ENCODE measurements at regions not wholly inside any gene's neighbourhood (a gene's known extent, or its start where the extent isn't known, plus 50 kb on each side); places are given as distances from the start of the nearest gene placed in this dataset.

DNA sequence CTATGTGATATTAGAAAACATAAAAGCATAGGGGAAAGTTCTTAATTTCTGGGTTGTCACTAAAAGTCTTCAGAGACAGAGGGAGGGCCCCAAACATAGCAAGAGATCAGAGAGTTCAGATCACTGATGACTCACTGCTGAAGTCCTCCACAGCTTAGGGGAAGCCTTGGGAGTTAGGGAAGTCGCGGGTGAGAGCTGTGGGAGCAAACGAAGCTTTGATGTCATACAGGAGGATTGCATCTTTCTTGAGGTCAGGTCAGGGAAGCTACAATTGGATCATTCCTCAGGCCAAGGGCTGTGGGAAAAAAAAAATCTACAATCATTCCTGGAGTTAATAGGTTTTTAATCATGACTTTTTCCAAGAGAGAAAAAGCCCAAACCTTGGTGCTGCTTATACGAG is 96.2 kb downstream of the COPS8 start:
- Histone ChIP-seq H3K9ac (ENCODE audit: low read depth, low read length) (no peak overlapping the region), H3K9me3 (ENCODE audit: control insufficient read depth, insufficient read depth, low read length) (no peaks in the 10 kb centered on the region), H3K36me3 (ENCODE audit: insufficient read depth, low read length) (no peaks in the 10 kb centered on the region), H3K4me1 (ENCODE audit: insufficient read depth, low read length) (no peaks in the 10 kb centered on the region)

DNA sequence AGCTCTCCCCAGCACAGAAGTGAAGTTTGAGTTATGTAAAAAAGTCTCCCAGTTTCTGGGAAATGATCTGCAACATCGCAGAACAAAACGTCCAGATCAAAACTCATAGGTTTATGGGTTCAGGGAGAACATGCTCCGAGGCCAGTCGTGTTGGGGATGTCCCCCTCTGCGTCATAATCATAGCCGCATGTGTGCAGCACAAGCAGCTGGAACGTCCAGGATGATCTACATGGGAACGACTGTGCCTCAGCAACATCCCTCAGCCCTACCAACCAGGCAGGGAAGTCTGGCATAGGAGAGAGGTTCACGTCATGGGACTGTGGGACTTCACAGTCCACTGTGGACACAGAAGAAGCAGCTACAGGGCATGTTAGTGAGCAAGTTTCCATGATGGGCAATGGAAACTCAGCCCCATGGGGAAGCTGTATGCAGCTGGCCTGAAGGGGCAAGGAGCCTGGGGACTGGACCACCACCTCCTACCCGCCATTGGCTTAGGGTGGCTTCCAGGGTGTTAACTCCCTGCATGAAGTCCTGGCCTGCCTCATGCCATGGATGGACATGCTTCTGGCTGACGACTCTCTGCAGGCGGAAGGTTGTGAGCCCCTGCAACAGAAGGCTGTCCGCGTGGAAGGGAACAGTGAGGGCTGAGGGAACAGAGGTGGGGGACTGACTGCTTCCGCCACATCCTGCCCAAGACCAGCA is 96.9 kb downstream of the COPS8 start:
- H3K9ac ChIP-seq (ENCODE audit: low read depth, low read length): no peak overlapping the region
- H3K9me3 ChIP-seq (ENCODE audit: control insufficient read depth, insufficient read depth, low read length): no peaks in the 10 kb centered on the region
- H3K4me1 ChIP-seq (ENCODE audit: insufficient read depth, low read length): no peaks in the 10 kb centered on the region
- H3K36me3 ChIP-seq (ENCODE audit: insufficient read depth, low read length): no peaks in the 10 kb centered on the region

DNA sequence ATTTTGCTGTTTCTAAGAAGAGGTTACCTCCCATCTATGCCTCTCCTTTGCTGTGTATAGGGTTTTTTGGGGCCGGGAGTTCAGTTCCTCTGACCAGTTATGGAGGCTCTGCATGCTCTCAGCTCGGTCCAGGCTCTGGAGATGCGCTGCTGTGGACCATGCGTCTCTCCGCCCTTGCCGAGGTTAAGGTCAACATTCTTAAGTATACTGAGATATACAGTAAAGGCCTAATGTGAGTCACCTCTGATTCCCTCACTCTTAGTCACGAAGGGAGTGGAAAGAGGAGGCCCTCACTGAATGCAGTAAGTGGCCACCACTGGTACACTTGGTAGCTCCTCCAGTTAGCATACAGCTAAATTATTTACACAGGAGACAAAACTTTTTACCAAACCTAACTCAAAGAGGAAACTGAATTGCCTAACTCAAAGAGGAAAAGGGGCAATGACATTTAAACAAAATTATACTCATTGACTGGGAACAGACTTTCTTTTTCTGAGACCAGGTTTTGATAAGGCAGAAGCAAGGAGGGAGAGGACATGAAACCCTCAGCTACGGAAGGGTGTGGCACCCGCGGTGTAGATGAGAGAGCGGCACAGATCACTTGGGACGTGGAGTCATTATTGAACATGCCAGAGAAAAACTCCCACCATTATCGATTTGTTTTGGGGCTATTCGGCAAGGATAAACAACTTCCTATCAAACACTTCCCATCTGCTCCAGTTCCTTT is 98.7 kb downstream of the COPS8 start:
- Histone ChIP-seq H3K36me3 (ENCODE audit: insufficient read depth, low read length) (no peaks in the 10 kb centered on the region), H3K4me1 (ENCODE audit: insufficient read depth, low read length) (no peaks in the 10 kb centered on the region), H3K9ac (ENCODE audit: low read depth, low read length) (no peak overlapping the region), H3K9me3 (ENCODE audit: control insufficient read depth, insufficient read depth, low read length) (no peaks in the 10 kb centered on the region)

GRCh38 chr2:237184919-237185552 is 99.3 kb downstream of the COPS8 start:
- no peak overlapping the region for H3K9ac ChIP-seq (ENCODE audit: low read depth, low read length)

DNA sequence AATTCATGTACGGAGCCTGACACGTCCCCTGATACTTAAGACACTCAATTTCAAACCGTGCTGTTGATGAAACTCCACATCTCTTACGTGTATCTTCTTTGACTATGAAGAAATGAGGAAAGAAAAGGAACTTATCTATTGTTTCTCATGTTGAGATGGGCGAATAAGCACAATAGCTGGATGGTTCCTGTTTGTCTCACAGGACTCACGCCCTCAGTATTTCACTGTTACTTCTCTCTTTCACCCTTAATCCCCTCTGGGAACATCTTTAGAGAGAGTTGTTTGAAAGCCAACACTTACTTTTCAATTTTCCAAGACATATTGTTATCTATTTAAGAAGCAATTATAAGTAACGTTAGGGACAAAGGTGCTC is 99.8 kb downstream of the COPS8 start:
- Histone ChIP-seq H3K9ac (ENCODE audit: low read depth, low read length) (no peak overlapping the region), H3K9me3 (ENCODE audit: control insufficient read depth, insufficient read depth, low read length) (no peaks in the 10 kb centered on the region), H3K36me3 (ENCODE audit: insufficient read depth, low read length) (no peaks in the 10 kb centered on the region), H3K4me1 (ENCODE audit: insufficient read depth, low read length) (no peaks in the 10 kb centered on the region)

More at GRCh38 chr2:237184919-237185552, 99.3 kb downstream of the COPS8 start:
- no peaks in the 10 kb centered on the region for H3K4me1 ChIP-seq (ENCODE audit: insufficient read depth, low read length)
- H3K36me3 ChIP-seq (ENCODE audit: insufficient read depth, low read length): no peaks in the 10 kb centered on the region
- H3K9me3 ChIP-seq (ENCODE audit: control insufficient read depth, insufficient read depth, low read length): no peaks in the 10 kb centered on the region

GRCh38 chr2:237189799-237190198 is 104.1 kb downstream of the COPS8 start:
- Histone ChIP-seq H3K36me3 (ENCODE audit: insufficient read depth, low read length) (no peaks in the 10 kb centered on the region), H3K9me3 (ENCODE audit: control insufficient read depth, insufficient read depth, low read length) (no peaks in the 10 kb centered on the region), H3K4me1 (ENCODE audit: insufficient read depth, low read length) (no peaks in the 10 kb centered on the region), H3K9ac (ENCODE audit: low read depth, low read length) (no peak overlapping the region)

- Histone ChIP-seq H3K9ac (ENCODE audit: low read depth, low read length) (no peak overlapping the region), H3K4me1 (ENCODE audit: insufficient read depth, low read length) (no peaks in the 10 kb centered on the region), H3K36me3 (ENCODE audit: insufficient read depth, low read length) (no peaks in the 10 kb centered on the region), H3K9me3 (ENCODE audit: control insufficient read depth, insufficient read depth, low read length) (no peaks in the 10 kb centered on the region)
Observed at GRCh38 chr2:237190966-237191713, 105.5 kb downstream of the COPS8 start.

DNA sequence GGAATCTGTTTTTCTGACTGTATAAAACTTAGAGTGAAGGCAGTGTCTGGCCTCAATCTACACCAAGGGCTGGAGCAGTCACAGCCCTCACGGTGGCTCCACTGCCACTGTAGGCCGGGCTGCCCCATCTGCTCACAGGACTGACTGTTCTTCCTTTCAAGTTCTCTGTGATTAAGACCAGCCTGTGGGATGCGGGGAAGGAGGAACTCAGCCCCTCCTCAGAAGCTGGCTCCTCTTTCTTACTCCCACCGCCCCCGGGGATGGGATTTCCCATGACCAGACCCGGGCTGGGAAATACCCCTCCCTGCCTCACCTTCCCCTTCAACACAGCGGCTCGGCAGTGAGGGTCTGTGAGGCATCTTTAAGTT is 106.0 kb downstream of the COPS8 start:
- Histone ChIP-seq H3K9me3 (ENCODE audit: control insufficient read depth, insufficient read depth, low read length) (no peaks in the 10 kb centered on the region), H3K36me3 (ENCODE audit: insufficient read depth, low read length) (no peaks in the 10 kb centered on the region), H3K9ac (ENCODE audit: low read depth, low read length) (no peak overlapping the region), H3K4me1 (ENCODE audit: insufficient read depth, low read length) (no peaks in the 10 kb centered on the region; the same call in 1 of the 2 replicates)

DNA sequence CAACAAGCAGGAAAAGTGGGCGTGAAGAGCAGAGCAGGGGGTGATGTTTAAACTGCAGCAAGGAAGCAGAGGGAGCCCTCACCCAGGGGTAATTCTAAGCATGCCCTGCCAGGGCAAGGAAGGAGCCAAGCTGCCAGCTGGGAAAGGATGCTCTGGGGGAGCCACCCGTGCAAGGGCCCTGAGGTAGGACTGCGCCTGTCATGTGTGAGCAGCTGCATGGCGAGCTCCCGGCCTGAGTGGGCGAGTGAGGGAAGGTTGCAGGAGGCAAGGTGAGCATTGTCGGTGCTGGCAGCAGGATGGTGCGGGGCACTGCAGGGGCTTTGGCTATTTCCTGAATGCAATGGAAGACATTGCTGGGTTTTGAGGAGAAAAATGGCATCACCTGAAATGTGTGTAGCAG is 107.2 kb downstream of the COPS8 start:
- no peak overlapping the region for H3K9ac ChIP-seq (ENCODE audit: low read depth, low read length)
- no peaks in the 10 kb centered on the region for H3K36me3 ChIP-seq (ENCODE audit: insufficient read depth, low read length)
- no peaks in the 10 kb centered on the region for H3K9me3 ChIP-seq (ENCODE audit: control insufficient read depth, insufficient read depth, low read length)
- peaks cover 12% of the 10 kb centered on the region for H3K4me1 ChIP-seq (ENCODE audit: insufficient read depth, low read length)

DNA sequence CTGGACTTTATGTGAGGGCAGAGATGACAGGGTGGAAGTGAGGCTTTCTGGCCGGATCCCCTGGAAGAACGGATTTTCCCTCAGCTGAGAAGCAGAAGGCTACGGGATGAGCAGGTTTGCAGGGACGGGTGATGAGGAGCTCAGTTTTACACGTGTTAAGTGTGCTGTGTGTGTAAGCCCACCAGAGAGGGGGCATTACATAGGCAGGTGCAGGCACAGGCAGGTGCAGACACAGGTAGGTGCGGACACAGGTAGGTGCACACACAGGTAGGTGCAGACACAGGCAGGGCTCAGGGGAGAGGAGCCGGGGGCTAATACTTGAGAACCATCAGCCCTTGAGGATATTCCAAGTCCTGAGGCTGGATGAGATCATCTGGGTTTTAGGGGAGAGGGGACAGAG is 107.7 kb downstream of the COPS8 start:
- H3K9me3 ChIP-seq (ENCODE audit: control insufficient read depth, insufficient read depth, low read length): no peaks in the 10 kb centered on the region
- H3K4me1 ChIP-seq (ENCODE audit: insufficient read depth, low read length): peaks cover 17% of the 10 kb centered on the region

GRCh38 chr2:237194081-237194480 is 108.4 kb downstream of the COPS8 start:
- H3K36me3 ChIP-seq (ENCODE audit: insufficient read depth, low read length): no peaks in the 10 kb centered on the region
- no peak overlapping the region for H3K9ac ChIP-seq (ENCODE audit: low read depth, low read length)
- peaks cover 23% of the 10 kb centered on the region for H3K4me1 ChIP-seq (ENCODE audit: insufficient read depth, low read length)
- no peaks in the 10 kb centered on the region for H3K9me3 ChIP-seq (ENCODE audit: control insufficient read depth, insufficient read depth, low read length)

More for the DNA sequence above, 107.7 kb downstream of the COPS8 start:
- H3K9ac ChIP-seq (ENCODE audit: low read depth, low read length): no peak overlapping the region
- no peaks in the 10 kb centered on the region for H3K36me3 ChIP-seq (ENCODE audit: insufficient read depth, low read length)

- H3K4me1 ChIP-seq (ENCODE audit: insufficient read depth, low read length): peaks cover 29% of the 10 kb centered on the region
- H3K36me3 ChIP-seq (ENCODE audit: insufficient read depth, low read length): no peaks in the 10 kb centered on the region
- H3K9me3 ChIP-seq (ENCODE audit: control insufficient read depth, insufficient read depth, low read length): peaks cover 4% of the 10 kb centered on the region; the same call in 1 of the 2 replicates
- H3K9ac ChIP-seq (ENCODE audit: low read depth, low read length): no peak overlapping the region
Observed at GRCh38 chr2:237194906-237195305, 109.2 kb downstream of the COPS8 start.

GRCh38 chr2:237195396-237196120 is 109.9 kb downstream of the COPS8 start:
- Histone ChIP-seq H3K36me3 (ENCODE audit: insufficient read depth, low read length) (no peaks in the 10 kb centered on the region), H3K9me3 (ENCODE audit: control insufficient read depth, insufficient read depth, low read length) (peaks cover 4% of the 10 kb centered on the region; the same call in 1 of the 2 replicates), H3K4me1 (ENCODE audit: insufficient read depth, low read length) (peaks cover 29% of the 10 kb centered on the region), H3K9ac (ENCODE audit: low read depth, low read length) (no peak overlapping the region)

DNA sequence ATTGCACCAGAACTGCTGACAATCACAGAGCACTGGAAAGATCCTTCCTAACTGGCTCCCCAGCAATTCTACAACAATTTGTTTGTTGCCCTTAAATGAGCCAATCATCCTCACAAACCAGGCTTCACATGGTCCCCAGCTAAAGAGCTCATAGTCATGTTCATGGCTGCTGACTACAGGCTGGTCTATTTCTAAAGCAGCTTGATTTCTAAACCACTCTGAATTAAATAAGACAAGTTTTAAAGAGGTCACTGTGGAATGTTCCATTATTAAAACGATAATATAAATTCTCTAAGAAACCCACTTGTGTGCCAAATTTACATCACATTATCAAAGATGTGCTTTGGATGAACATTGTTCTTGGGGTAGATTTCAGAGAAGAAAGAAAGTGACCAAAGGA is 110.7 kb downstream of the COPS8 start:
- H3K9me3 ChIP-seq (ENCODE audit: control insufficient read depth, insufficient read depth, low read length): peaks cover 4% of the 10 kb centered on the region
- no peak overlapping the region for H3K9ac ChIP-seq (ENCODE audit: low read depth, low read length)
- H3K36me3 ChIP-seq (ENCODE audit: insufficient read depth, low read length): no peaks in the 10 kb centered on the region
- peaks cover 32% of the 10 kb centered on the region for H3K4me1 ChIP-seq (ENCODE audit: insufficient read depth, low read length)
